Neural progenitor cell (in vitro differentiated cells): ENCODE measurements at regions not wholly inside any gene's neighbourhood (a gene's known extent, or its start where the extent isn't known, plus 50 kb on each side); places are given as distances from the start of the nearest gene placed in this dataset.

ENCODE experiments used
- DNase-seq: peaks from one replicate; pipeline ENCODE4 v3.0.0-alpha.2; 2016; ENCODE audit warnings: low spot score
- H2AFZ ChIP-seq: fragments of 200-600 bp; sonication (generic); replicated peaks from 2 replicates; pipeline ENCODE4 v1.6.1; 2016; ENCODE audit warnings: antibody characterized with exemption
- H3F3A ChIP-seq: fragments of 200-600 bp; sonication (generic); 2 replicates; pipeline ENCODE4 v1.6.1; 2016; ENCODE audit warnings: antibody characterized with exemption, low read depth
- H3K27ac ChIP-seq: fragments of 200-600 bp; sonication (generic); 2 replicates; pipeline ENCODE4 v1.5.1; 2016; ENCODE audit warnings: mild to moderate bottlenecking
- H3K27me3 ChIP-seq: fragments of 200-600 bp; sonication (generic); 2 replicates; pipeline ENCODE4 v1.6.1; 2016; ENCODE audit warnings: mild to moderate bottlenecking, moderate library complexity
- H3K36me3 ChIP-seq: fragments of 200-600 bp; sonication (generic); 2 replicates; pipeline ENCODE4 v1.5.1; 2016
- H3K4me1 ChIP-seq: fragments of 200-600 bp; sonication (generic); 2 replicates; pipeline ENCODE4 v1.6.1; 2016; ENCODE audit warnings: mixed run types
- H3K4me2 ChIP-seq: fragments of 200-600 bp; sonication (generic); 2 replicates; pipeline ENCODE4 v1.6.1; 2016
- H3K4me3 ChIP-seq: fragments of 200-600 bp; sonication (generic); 2 replicates; pipeline ENCODE4 v1.5.1; 2016
- H3K79me2 ChIP-seq: fragments of 200-600 bp; sonication (generic); 2 replicates; pipeline ENCODE4 v1.6.1; 2016; ENCODE audit warnings: low read depth
- H3K9ac ChIP-seq: fragments of 200-600 bp; sonication (generic); 2 replicates; pipeline ENCODE4 v1.6.1; 2016
- H3K9me3 ChIP-seq: fragments of 200-600 bp; sonication (generic); 2 replicates; pipeline ENCODE4 v1.5.1; 2016; ENCODE audit warnings: low read depth
- H4K20me1 ChIP-seq: fragments of 200-600 bp; sonication (generic); 2 replicates; pipeline ENCODE4 v1.6.1; 2016; ENCODE audit warnings: low read depth
- H3K27ac Mint-ChIP-seq: 3 replicates; pipeline ENCODE4 v1.8.0; 2021; ENCODE audit warnings: mixed read lengths
- H3K27me3 Mint-ChIP-seq: 2 replicates; pipeline ENCODE4 v1.8.0; 2022; ENCODE audit warnings: low read depth, mild to moderate bottlenecking, inconsistent platforms, moderate library complexity, mixed read lengths; ENCODE audit not compliant: insufficient read depth
- H3K36me3 Mint-ChIP-seq: 3 replicates; pipeline ENCODE4 v1.8.0; 2021; ENCODE audit warnings: mixed read lengths
- H3K4me1 Mint-ChIP-seq: 3 replicates; pipeline ENCODE4 v1.8.0; 2021; ENCODE audit warnings: mixed read lengths
- H3K4me3 Mint-ChIP-seq: 3 replicates; pipeline ENCODE4 v1.8.0; 2021; ENCODE audit warnings: mild to moderate bottlenecking, moderate library complexity, mixed read lengths
- H3K9me3 Mint-ChIP-seq: 3 replicates; pipeline ENCODE4 v1.8.0; 2020; ENCODE audit warnings: mixed read lengths
- CTCF ChIP-seq: fragments of 200-600 bp; sonication (generic); IDR thresholded peaks from 2 replicates; pipeline ENCODE4 v1.5.1; 2017; ENCODE audit warnings: antibody characterized with exemption, mild to moderate bottlenecking
- EZH2 ChIP-seq: fragments of 200-600 bp; sonication (generic); IDR thresholded peaks from 2 replicates; pipeline ENCODE4 v1.6.1; 2017; ENCODE audit warnings: antibody characterized with exemption, mild to moderate bottlenecking, moderate library complexity
- EZH2phosphoT487 ChIP-seq: fragments of 200-600 bp; sonication (generic); IDR thresholded peaks from 2 replicates; pipeline ENCODE4 v1.6.1; 2017; ENCODE audit warnings: antibody characterized with exemption

- no peaks in the 10 kb centered on the region for H3K9me3 Mint-ChIP-seq
- peak; percentile 57 for TF ChIP-seq CTCF
- TF ChIP-seq EZH2 = no peak
- no peak overlapping the region for H3K4me3 ChIP-seq
- no peaks in the 10 kb centered on the region for H3K36me3 Mint-ChIP-seq
- no peaks in the 10 kb centered on the region for H3F3A ChIP-seq
- no peak overlapping the region for H3K4me3 Mint-ChIP-seq
- no peaks in the 10 kb centered on the region for H3K36me3 ChIP-seq
- no peaks in the 10 kb centered on the region for H3K27me3 Mint-ChIP-seq
- no peaks in the 10 kb centered on the region for H3K79me2 ChIP-seq
- H3K4me1 ChIP-seq = no peaks in the 10 kb centered on the region
- H3K9me3 ChIP-seq = no peaks in the 10 kb centered on the region
- no peak overlapping the region for H3K27ac ChIP-seq
- peaks cover 8% of the 10 kb centered on the region for H3K4me1 Mint-ChIP-seq
- H4K20me1 ChIP-seq = no peaks in the 10 kb centered on the region
- no peak overlapping the region for H3K9ac ChIP-seq
- H3K27me3 ChIP-seq = no peaks in the 10 kb centered on the region
- H2AFZ ChIP-seq = peak overlapping the region; percentile 81
- no peak overlapping the region for H3K27ac Mint-ChIP-seq
- H3K4me2 ChIP-seq = no peak overlapping the region
- DNase-seq = peak; percentile 65
These were observed 187.9 kb upstream of the STXBP6 start for GRCh38 chr14:25237845-25238244.

GRCh38 chr14:25233613-25234012 is 183.7 kb upstream of the STXBP6 start:
- Mint-ChIP-seq H3K4me3 (no peak overlapping the region), H3K4me1 (peaks cover 8% of the 10 kb centered on the region), H3K27ac (no peak overlapping the region), H3K9me3 (no peaks in the 10 kb centered on the region), H3K27me3 (no peaks in the 10 kb centered on the region), H3K36me3 (no peaks in the 10 kb centered on the region)
- Histone ChIP-seq H3F3A (no peaks in the 10 kb centered on the region), H3K4me3 (no peak overlapping the region), H3K4me2 (no peak overlapping the region), H3K36me3 (no peaks in the 10 kb centered on the region), H4K20me1 (no peaks in the 10 kb centered on the region), H3K27ac (no peak overlapping the region), H3K27me3 (no peaks in the 10 kb centered on the region), H2AFZ (no peak overlapping the region), H3K9me3 (no peaks in the 10 kb centered on the region), H3K9ac (no peak overlapping the region), H3K4me1 (no peaks in the 10 kb centered on the region), H3K79me2 (no peaks in the 10 kb centered on the region)
- TF ChIP-seq CTCF = no peak
- no peak for TF ChIP-seq EZH2phosphoT487
- TF ChIP-seq EZH2 = no peak
- DNase-seq = no peak

- no peak overlapping the region for H3K27ac Mint-ChIP-seq
- H3K4me2 ChIP-seq = no peak overlapping the region
- no peaks in the 10 kb centered on the region for H3K36me3 Mint-ChIP-seq
- no peak overlapping the region for H3K9ac ChIP-seq
- H3K9me3 ChIP-seq = no peaks in the 10 kb centered on the region
- no peaks in the 10 kb centered on the region for H3F3A ChIP-seq
- no peak for DNase-seq
- no peaks in the 10 kb centered on the region for H4K20me1 ChIP-seq
- H3K4me3 ChIP-seq = no peak overlapping the region
- H3K4me3 Mint-ChIP-seq = no peak overlapping the region
- H3K36me3 ChIP-seq = no peaks in the 10 kb centered on the region
- no peaks in the 10 kb centered on the region for H3K79me2 ChIP-seq
- H3K4me1 ChIP-seq = no peaks in the 10 kb centered on the region
- no peaks in the 10 kb centered on the region for H3K27me3 Mint-ChIP-seq
- no peaks in the 10 kb centered on the region for H3K9me3 Mint-ChIP-seq
- H3K4me1 Mint-ChIP-seq = peaks cover 2% of the 10 kb centered on the region
- no peaks in the 10 kb centered on the region for H3K27me3 ChIP-seq
- H3K27ac ChIP-seq = no peak overlapping the region
- H2AFZ ChIP-seq = no peak overlapping the region
- TF ChIP-seq EZH2phosphoT487 = no peak
- no peak for TF ChIP-seq CTCF
- no peak for TF ChIP-seq EZH2
These were observed 181.1 kb upstream of the STXBP6 start for GRCh38 chr14:25231004-25231403.

GRCh38 chr14:25226214-25226613 is 176.3 kb upstream of the STXBP6 start:
- Histone ChIP-seq H3K4me3 (no peak overlapping the region), H3K9me3 (no peaks in the 10 kb centered on the region), H3K36me3 (no peaks in the 10 kb centered on the region), H3K27ac (no peak overlapping the region), H3K27me3 (no peaks in the 10 kb centered on the region), H2AFZ (no peak overlapping the region), H3K79me2 (no peaks in the 10 kb centered on the region), H3F3A (no peaks in the 10 kb centered on the region), H3K9ac (no peak overlapping the region), H4K20me1 (no peaks in the 10 kb centered on the region), H3K4me1 (no peaks in the 10 kb centered on the region), H3K4me2 (no peak overlapping the region)
- Mint-ChIP-seq H3K27ac (no peak overlapping the region), H3K9me3 (no peaks in the 10 kb centered on the region), H3K4me3 (no peak overlapping the region), H3K27me3 (no peaks in the 10 kb centered on the region), H3K36me3 (no peaks in the 10 kb centered on the region), H3K4me1 (peaks cover 2% of the 10 kb centered on the region)
- no peak for DNase-seq
- TF ChIP-seq CTCF (no peak), EZH2 (no peak), EZH2phosphoT487 (no peak)
